HFFc6 (cell line): ENCODE measurements at regions not wholly inside any gene's neighbourhood (a gene's known extent, or its start where the extent isn't known, plus 50 kb on each side); places are given as distances from the start of the nearest gene placed in this dataset.

ENCODE experiments used
- DNase-seq: peaks from one replicate; pipeline ENCODE4 v3.0.0-alpha.2; 2018
- H3K27ac Mint-ChIP-seq: 2 replicates; pipeline ENCODE4 v1.8.0; 2020; ENCODE audit warnings: mild to moderate bottlenecking, mixed read lengths
- H3K27me3 Mint-ChIP-seq: 2 replicates; pipeline ENCODE4 v1.8.0; 2021; ENCODE audit warnings: mild to moderate bottlenecking, moderate library complexity, mixed read lengths; ENCODE audit not compliant: insufficient read depth
- H3K36me3 Mint-ChIP-seq: 2 replicates; pipeline ENCODE4 v1.8.0; 2021; ENCODE audit warnings: low read depth, mixed read lengths
- H3K4me1 Mint-ChIP-seq: 2 replicates; pipeline ENCODE4 v1.8.0; 2020; ENCODE audit warnings: low read depth, mixed read lengths
- H3K4me3 Mint-ChIP-seq: 2 replicates; pipeline ENCODE4 v1.8.0; 2020; ENCODE audit warnings: mild to moderate bottlenecking, moderate library complexity, mixed read lengths
- H3K9me3 Mint-ChIP-seq: 2 replicates; pipeline ENCODE4 v1.8.0; 2020; ENCODE audit warnings: mild to moderate bottlenecking, mixed read lengths
- CTCF ChIP-seq: fragments of 200-600 bp; sonication (generic); IDR thresholded peaks from 2 replicates; pipeline ENCODE4 v1.5.0; 2021; ENCODE audit warnings: antibody characterized with exemption, mild to moderate bottlenecking

- Mint-ChIP-seq H3K9me3 (no peaks in the 10 kb centered on the region), H3K4me3 (no peak overlapping the region), H3K4me1 (no peaks in the 10 kb centered on the region), H3K27me3 (peaks cover 11% of the 10 kb centered on the region), H3K36me3 (no peaks in the 10 kb centered on the region), H3K27ac (no peak overlapping the region)
- DNase-seq, result no peak
- TF ChIP-seq CTCF, result no peak
Observed at GRCh38 chr15:48002767-48003166, 118.0 kb upstream of the SLC24A5 start.

- H3K27ac Mint-ChIP-seq, result no peak overlapping the region
- no peaks in the 10 kb centered on the region for H3K4me1 Mint-ChIP-seq
- no peak for DNase-seq
- no peaks in the 10 kb centered on the region for H3K9me3 Mint-ChIP-seq
- H3K27me3 Mint-ChIP-seq, result peaks cover 12% of the 10 kb centered on the region
- TF ChIP-seq CTCF, result no peak
- H3K4me3 Mint-ChIP-seq, result no peak overlapping the region
- no peaks in the 10 kb centered on the region for H3K36me3 Mint-ChIP-seq
Observed at GRCh38 chr15:48003441-48003840, 117.3 kb upstream of the SLC24A5 start.

- peaks cover 13% of the 10 kb centered on the region for H3K27me3 Mint-ChIP-seq
- no peak overlapping the region for H3K27ac Mint-ChIP-seq
- H3K4me1 Mint-ChIP-seq, result no peaks in the 10 kb centered on the region
- DNase-seq, result no peak
- H3K4me3 Mint-ChIP-seq, result no peak overlapping the region
- no peaks in the 10 kb centered on the region for H3K36me3 Mint-ChIP-seq
- H3K9me3 Mint-ChIP-seq, result no peaks in the 10 kb centered on the region
- TF ChIP-seq CTCF, result no peak
Observed at GRCh38 chr15:48005077-48005476, 115.7 kb upstream of the SLC24A5 start.

GRCh38 chr15:48006031-48006511, 114.7 kb upstream of the SLC24A5 start:
- H3K9me3 Mint-ChIP-seq, result no peaks in the 10 kb centered on the region
- peaks cover 13% of the 10 kb centered on the region for H3K27me3 Mint-ChIP-seq
- no peak overlapping the region for H3K4me3 Mint-ChIP-seq
- H3K4me1 Mint-ChIP-seq, result no peaks in the 10 kb centered on the region
- TF ChIP-seq CTCF, result no peak
- H3K36me3 Mint-ChIP-seq, result no peaks in the 10 kb centered on the region
- DNase-seq, result no peak
- no peak overlapping the region for H3K27ac Mint-ChIP-seq

GRCh38 chr15:48010316-48010715, 110.5 kb upstream of the SLC24A5 start:
- Mint-ChIP-seq H3K27me3 (peaks cover 4% of the 10 kb centered on the region), H3K27ac (no peak overlapping the region), H3K9me3 (no peaks in the 10 kb centered on the region), H3K4me1 (no peaks in the 10 kb centered on the region), H3K36me3 (no peaks in the 10 kb centered on the region), H3K4me3 (no peak overlapping the region)
- TF ChIP-seq CTCF, result no peak
- DNase-seq, result no peak

GRCh38 chr15:48012191-48012590, 108.6 kb upstream of the SLC24A5 start:
- no peak for TF ChIP-seq CTCF
- no peak for DNase-seq
- Mint-ChIP-seq H3K4me1 (no peaks in the 10 kb centered on the region), H3K27ac (no peak overlapping the region), H3K27me3 (peaks cover 4% of the 10 kb centered on the region), H3K4me3 (no peak overlapping the region), H3K36me3 (no peaks in the 10 kb centered on the region), H3K9me3 (no peaks in the 10 kb centered on the region)
